ENCODE measurements at regions not wholly inside any gene's neighbourhood (a gene's known extent, or its start where the extent isn't known, plus 50 kb on each side); places are given as distances from the start of the nearest gene placed in this dataset.
"Not testable (repeated sequence)": the region's sequence is repeated elsewhere in the genome, so short reads cannot be mapped to it uniquely, and the experiment has no call there.

GRCh38 chr4:147101678-147102077 is 156.0 kb upstream of the TTC29 start:
- no peak for DNase-seq (ENCODE audit: low read depth in 2 of 3, low spot score in 1 of 3)

DNA sequence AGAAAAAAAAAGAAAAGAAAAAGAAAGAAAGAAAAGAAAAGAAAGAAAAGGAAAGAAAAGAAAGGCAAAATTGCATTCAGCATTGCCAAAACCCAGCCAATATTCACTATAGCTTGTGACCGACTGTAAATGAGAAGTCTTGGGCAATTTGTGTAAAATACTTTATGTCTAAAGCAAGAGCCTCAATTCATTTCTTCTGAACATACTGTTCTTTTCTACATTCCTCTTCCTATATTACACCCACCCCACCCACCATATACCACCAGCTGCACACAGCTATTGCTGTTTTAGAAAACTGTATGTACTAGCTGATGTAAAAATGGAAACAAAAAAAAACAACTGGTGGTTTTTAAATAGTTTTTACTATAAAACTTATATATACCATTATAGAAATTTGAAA is 156.9 kb upstream of the TTC29 start:
- no peak for DNase-seq (ENCODE audit: low read depth in 2 of 3, low spot score in 1 of 3)

DNA sequence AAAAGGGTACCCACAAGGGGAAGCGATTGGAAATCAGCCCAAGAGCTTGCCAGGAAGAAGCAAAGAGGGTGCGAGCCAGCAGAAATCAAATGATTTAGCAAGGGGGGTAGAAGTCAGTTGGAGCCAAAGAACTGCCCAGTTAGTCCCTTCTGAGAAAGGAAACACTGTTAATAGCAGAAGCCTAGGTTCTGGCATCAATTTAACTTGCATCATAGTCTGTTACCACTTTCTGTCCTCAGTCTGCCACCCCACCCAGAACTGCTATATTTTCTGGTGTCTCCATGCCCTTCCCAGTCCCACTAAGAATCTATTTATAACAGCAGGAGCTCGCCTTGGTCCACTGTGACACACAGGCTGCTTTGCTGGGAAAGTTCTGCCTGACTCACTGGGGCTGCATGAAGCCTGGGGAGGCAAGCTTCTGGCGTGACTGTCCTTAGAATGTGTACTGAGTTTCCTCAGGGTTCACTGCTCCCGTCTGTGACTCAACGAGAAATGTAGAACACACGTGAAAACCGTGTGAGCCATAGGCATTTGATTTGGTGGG is 157.8 kb upstream of the TTC29 start:
- no peak for DNase-seq (ENCODE audit: low read depth in 2 of 3, low spot score in 1 of 3)

DNA sequence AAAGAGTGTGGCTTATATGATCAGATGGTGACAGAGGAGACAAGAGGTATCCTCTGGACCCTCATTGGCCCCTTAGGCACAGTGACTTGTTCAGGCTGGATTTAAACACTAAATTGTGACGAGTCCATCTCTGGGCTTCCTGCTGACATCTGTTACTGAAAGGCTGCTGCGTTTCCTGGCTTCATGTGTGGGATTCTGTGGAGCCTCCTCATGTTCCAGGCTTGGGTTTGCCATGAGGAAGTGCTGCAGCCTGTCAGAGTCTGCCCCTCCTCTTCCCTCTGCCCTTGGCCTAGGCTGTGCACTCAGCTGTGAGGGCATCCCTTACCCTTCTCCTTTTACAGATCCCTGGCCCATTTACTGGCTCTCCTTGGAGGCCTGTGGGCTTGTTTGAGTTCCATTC is 159.1 kb upstream of the TTC29 start:
- DNase-seq (ENCODE audit: low read depth in 2 of 3, low spot score in 1 of 3) = no peak

- DNase-seq (ENCODE audit: low read depth in 2 of 3, low spot score in 1 of 3) = no peak
Observed at GRCh38 chr4:147108409-147108808, 162.7 kb upstream of the TTC29 start.

DNA sequence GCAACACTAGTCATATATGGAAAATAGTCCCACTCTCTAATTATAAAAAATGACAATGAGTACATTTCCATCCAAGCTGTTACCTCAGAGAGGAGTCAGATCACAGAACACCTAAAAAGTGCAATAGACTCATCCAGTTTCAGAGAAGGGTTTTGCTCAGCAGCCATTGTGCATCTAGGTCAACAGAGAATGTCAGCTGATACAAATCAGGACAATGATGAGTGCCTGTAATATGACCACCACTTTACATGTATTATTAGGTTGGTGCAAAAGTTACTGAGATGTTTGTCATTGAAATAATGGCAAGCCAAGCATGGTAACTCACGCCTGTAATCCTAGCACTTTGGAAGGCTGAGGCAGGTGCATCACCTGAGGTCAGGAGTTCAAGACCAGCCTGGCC is 164.1 kb upstream of the TTC29 start:
- DNase-seq (ENCODE audit: low read depth in 2 of 3, low spot score in 1 of 3) = no peak

DNA sequence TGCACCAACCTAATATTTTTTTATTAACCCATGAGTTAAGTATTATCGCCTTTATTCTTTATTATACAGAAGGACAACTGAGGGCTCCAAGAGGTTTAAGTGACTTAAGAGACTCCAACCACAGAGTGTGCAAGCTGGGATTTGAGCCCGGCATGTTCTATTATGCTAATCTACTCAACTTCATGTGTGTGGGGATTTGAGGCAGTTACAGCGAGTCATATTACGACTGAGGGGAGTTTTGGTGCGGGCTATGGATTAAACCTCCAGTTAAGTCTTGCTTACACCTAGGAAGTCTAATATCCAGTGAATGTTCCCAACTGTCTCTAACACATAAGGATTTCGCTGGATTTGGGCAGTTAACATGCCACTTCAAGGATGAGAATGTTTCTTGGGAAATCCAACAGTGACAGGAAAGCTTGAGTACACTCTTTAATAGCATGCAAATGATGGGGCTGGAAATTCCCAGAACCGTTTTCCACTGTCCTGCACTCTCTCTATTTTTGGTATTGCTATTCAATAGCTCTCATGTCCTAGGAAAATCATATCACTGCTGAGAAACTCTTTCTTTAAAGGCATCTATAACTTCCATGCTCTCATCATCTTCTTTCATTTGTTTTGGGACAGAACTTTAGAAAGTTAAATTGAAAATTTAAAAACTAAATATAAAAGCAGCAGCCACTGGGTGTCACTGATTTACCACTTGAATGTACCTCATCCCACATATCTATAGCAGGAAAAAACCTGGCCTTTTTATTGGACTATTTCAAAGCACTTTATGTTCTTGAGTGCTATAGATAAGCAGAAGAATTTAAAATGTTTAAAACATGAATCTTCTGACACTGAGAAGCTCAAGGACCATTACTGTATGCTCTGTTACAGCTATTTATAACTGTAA is 165.1 kb upstream of the TTC29 start:
- no peak for DNase-seq (ENCODE audit: low read depth in 2 of 3, low spot score in 1 of 3)

GRCh38 chr4:147112196-147112595 is 166.5 kb upstream of the TTC29 start:
- DNase-seq (ENCODE audit: low read depth in 2 of 3, low spot score in 1 of 3) = not testable (repeated sequence)

GRCh38 chr4:147117431-147117830 is 171.8 kb upstream of the TTC29 start:
- DNase-seq (ENCODE audit: low read depth in 2 of 3, low spot score in 1 of 3) = no peak

GRCh38 chr4:147118528-147118927 is 172.9 kb upstream of the TTC29 start:
- no peak for DNase-seq (ENCODE audit: low read depth in 2 of 3, low spot score in 1 of 3)

DNA sequence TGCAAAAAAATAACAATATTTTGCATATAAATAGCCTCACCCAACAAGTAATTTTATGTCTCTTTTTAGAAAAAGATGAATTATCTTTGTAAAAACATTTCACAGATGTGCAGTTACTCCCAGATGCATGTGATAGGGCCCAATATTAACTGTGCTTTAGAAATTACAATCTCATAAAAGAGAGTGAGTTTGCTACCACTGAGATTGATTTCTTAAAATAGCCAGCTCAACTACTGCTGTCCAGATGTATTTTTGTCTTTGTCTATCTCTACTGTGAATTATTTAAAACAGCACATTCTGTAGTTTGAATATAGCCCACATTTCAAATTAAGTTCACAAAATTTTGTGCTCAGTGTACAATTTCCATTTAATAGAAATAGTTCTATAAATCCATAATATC is 177.0 kb upstream of the TTC29 start:
- no peak for DNase-seq (ENCODE audit: low read depth in 2 of 3, low spot score in 1 of 3)

- no peak for DNase-seq (ENCODE audit: low read depth in 2 of 3, low spot score in 1 of 3)
Observed at GRCh38 chr4:147123146-147123545, 177.5 kb upstream of the TTC29 start.

DNA sequence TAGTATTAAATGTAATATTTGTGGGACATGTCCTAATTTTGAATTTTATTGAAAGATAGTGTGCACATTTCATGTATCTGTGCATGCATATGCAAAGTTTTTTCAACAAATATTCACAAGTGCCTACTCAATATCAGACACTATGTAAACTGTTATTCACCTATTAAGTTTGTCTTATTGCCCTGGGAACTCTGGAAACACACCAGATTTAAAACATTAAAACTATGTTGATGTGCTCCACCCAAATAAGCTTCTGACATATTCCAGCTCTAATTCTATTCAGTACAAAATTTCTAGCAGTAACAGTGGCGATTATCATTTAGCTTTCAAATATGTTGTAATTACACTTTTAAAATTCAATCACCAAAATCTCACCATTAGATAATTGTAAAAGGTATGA is 183.1 kb upstream of the TTC29 start:
- no peak for DNase-seq (ENCODE audit: low read depth in 2 of 3, low spot score in 1 of 3)

GRCh38 chr4:147129687-147130086 is 184.0 kb upstream of the TTC29 start:
- no peak for DNase-seq (ENCODE audit: low read depth in 2 of 3, low spot score in 1 of 3)

- no peak for DNase-seq (ENCODE audit: low read depth in 2 of 3, low spot score in 1 of 3)
Observed at GRCh38 chr4:147134536-147135210, 189.0 kb upstream of the TTC29 start.

DNA sequence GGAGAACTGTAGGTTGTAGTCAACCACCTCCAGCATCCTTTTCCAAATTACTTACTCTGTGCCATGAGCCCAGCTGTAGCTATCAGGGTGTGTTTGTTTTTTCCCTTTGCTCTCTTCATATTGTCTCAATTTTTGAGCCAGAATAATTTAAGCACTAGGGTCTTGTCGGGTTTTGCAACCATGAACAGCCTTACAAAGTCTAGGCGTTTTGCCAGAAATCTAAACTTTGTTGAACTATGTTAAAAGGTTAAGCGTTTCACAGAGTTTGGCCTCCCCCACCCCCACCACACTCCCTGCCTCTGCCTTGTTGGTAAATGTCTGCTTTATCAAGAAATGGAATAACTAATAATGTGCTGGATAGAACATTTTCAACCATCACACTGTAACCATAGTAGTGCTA is 190.6 kb upstream of the TTC29 start:
- DNase-seq (ENCODE audit: low read depth in 2 of 3, low spot score in 1 of 3) = no peak

- DNase-seq (ENCODE audit: low read depth in 2 of 3, low spot score in 1 of 3) = no peak
Observed at GRCh38 chr4:147136751-147137150, 191.1 kb upstream of the TTC29 start.

- no peak for DNase-seq (ENCODE audit: low read depth in 2 of 3, low spot score in 1 of 3)
Observed at GRCh38 chr4:147137280-147137679, 191.6 kb upstream of the TTC29 start.

- DNase-seq (ENCODE audit: low read depth in 2 of 3, low spot score in 1 of 3) = no peak
Observed at GRCh38 chr4:147138171-147138570, 192.5 kb upstream of the TTC29 start.

DNA sequence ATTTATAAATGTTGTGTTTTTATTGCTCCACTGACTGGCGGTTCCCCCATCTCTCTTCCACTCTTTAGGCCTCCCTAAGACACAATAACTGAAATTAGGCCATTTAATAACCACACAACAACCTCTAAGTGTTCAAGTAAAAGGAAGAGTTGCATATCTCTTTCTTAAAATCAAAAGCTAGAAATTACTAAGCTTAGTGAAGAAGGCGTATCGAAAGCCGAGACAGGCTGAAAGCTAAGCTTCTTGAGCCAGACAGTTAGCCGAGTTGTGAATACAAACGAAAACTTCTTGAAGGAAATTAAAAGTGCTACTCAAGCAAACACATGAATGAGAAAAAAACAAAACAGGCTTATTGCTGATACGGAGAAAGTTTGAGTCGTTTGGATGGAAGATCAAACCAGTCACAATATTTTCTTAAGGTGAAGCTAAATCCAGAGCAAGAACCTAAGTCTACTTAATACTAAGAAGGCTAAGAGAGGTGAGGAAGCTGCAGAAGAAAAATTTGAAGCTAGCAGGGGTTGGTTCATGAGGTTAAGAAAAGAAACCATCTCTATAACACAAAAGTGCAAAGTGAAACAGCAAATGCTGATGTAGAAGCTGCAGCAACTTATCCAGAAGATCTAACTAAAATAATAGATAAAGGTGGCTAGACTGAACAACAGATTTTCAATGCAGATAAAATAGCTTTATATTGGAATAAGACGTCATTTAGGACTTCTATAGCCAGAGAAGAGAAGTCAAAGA is 194.0 kb upstream of the TTC29 start:
- DNase-seq (ENCODE audit: low read depth in 2 of 3, low spot score in 1 of 3) = no peak

DNA sequence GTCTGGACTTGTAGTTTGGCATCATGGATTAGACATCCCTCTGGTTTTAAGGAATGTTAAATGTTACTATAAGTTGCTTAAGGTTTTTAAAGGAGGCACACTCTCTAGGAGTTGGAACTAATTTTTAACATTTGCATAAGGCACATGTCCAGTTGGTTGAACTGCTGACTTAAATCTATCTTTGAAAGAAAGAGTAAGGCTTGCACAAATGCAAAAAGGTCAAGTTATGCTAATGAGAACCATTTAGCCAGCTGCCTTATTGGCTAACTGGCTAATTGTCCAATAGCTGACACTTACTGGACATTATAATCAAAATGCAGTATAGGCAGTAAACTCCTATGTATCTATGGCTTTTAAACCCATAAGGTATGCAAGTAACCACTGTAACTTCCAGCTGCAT is 206.1 kb upstream of the TTC29 start:
- no peak for DNase-seq (ENCODE audit: low read depth in 2 of 3, low spot score in 1 of 3)

Measured in stimulated activated CD4-positive, alpha-beta T cell treated with anti-CD3 and anti-CD28 coated beads, Interleukin-12 subunit alpha, Interleukin-12 subunit beta, amount 100 ng/mL, for 48 hours (primary cell).